H1 (cell line): ENCODE measurements at regions not wholly inside any gene's neighbourhood (a gene's known extent, or its start where the extent isn't known, plus 50 kb on each side); places are given as distances from the start of the nearest gene placed in this dataset.

Source experiments
- CTCF ChIA-PET: fragments of 300-600 bp; sonication (Branson Sonifier 250); formaldehyde crosslinking; loops from one replicate; lab custom pipeline; 2021; ENCODE audit not compliant: partially characterized antibody; lab: Charles Lee
- POLR2A ChIA-PET: fragments of 300-600 bp; sonication (Branson Sonifier 250); formaldehyde crosslinking; loops from one replicate; lab custom pipeline; 2021; ENCODE audit warnings: inconsistent platforms; ENCODE audit not compliant: partially characterized antibody; lab: Charles Lee
- DNase-seq, 2 experiments: peaks; one replicate each; pipeline versions ENCODE4 v3.0.0 to v3.0.0-alpha.2; 2010 to 2022; ENCODE audit warnings: low spot score in 2 of 2, low read depth in 1 of 2, mixed read lengths in 1 of 2
- FAIRE-seq: peaks from 2 replicates; lab custom pipeline; 2011; peaks lifted over from hg19 to GRCh38; lab: Jason Lieb, UNC
- H2AFZ ChIP-seq: 2 replicates; pipeline ENCODE4 v1.8.1; 2012; ENCODE audit warnings: low read length, inconsistent platforms
- H2AK5ac ChIP-seq: 2 replicates; pipeline ENCODE4 v1.6.1; 2013; ENCODE audit warnings: low read depth, low read length
- H2BK120ac ChIP-seq: replicated peaks from 2 replicates; pipeline ENCODE3; 2013; ENCODE audit warnings: low read depth, low read length, inconsistent platforms
- H2BK12ac ChIP-seq: 2 replicates; pipeline ENCODE4 v1.6.1; 2013; ENCODE audit warnings: low read depth, low read length
- H2BK15ac ChIP-seq: 2 replicates; pipeline ENCODE4 v1.6.1; 2013; ENCODE audit warnings: low read length
- H2BK20ac ChIP-seq: 2 replicates; pipeline ENCODE4 v1.6.1; 2013; ENCODE audit warnings: low read length
- H2BK5ac ChIP-seq: 2 replicates; pipeline ENCODE4 v1.6.1; 2013; ENCODE audit warnings: low read depth, low read length
- H3K14ac ChIP-seq: 2 replicates; pipeline ENCODE4 v1.6.1; 2013; ENCODE audit warnings: inconsistent platforms; ENCODE audit not compliant: insufficient read length
- H3K18ac ChIP-seq: 2 replicates; pipeline ENCODE4 v1.6.1; 2013; ENCODE audit warnings: low read length; ENCODE audit errors: extremely low read depth
- H3K23ac ChIP-seq: 2 replicates; pipeline ENCODE4 v1.6.1; 2013; ENCODE audit warnings: inconsistent platforms; ENCODE audit not compliant: insufficient read length
- H3K23me2 ChIP-seq: 2 replicates; pipeline ENCODE4 v1.6.1; 2013; ENCODE audit warnings: low read depth, low read length
- H3K27ac ChIP-seq: 2 replicates; pipeline ENCODE4 v1.6.1; 2011; ENCODE audit warnings: low read depth, low read length, inconsistent platforms
- H3K27me3 ChIP-seq, 4 experiments: replicated peaks in 1 of 4; 1 replicate in 1 of 4; 2 replicates in 3 of 4; pipeline versions ENCODE4 v1.6.1 to v1.8.1; 2011 to 2013; ENCODE audit warnings: low read length in 3 of 4, mild to moderate bottlenecking in 3 of 4, inconsistent platforms in 2 of 4, mixed read lengths in 2 of 4, moderate library complexity in 1 of 4; ENCODE audit not compliant: control insufficient read depth in 3 of 4, insufficient read depth in 3 of 4; ENCODE audit errors: extremely low read depth in 1 of 4
- H3K36me3 ChIP-seq, 4 experiments: 2 replicates each; pipeline versions ENCODE4 v1.6.1 to v1.8.1; 2011 to 2013; ENCODE audit warnings: mild to moderate bottlenecking in 4 of 4, low read length in 3 of 4, moderate library complexity in 2 of 4, control low read depth in 1 of 4, inconsistent platforms in 1 of 4; ENCODE audit not compliant: insufficient read depth in 4 of 4, control insufficient read depth in 2 of 4
- H3K4ac ChIP-seq: replicated peaks from 2 replicates; pipeline ENCODE3; 2013; ENCODE audit warnings: low read length, low read depth, mixed read lengths, inconsistent platforms; ENCODE audit not compliant: insufficient read length
- H3K4me1 ChIP-seq, 4 experiments: replicated peaks in 1 of 4; 1 replicate in 1 of 4; 2 replicates in 3 of 4; pipeline versions ENCODE4 v1.6.1 to v1.8.1; 2011 to 2013; ENCODE audit warnings: low read length in 3 of 4, inconsistent platforms in 2 of 4, mixed read lengths in 1 of 4; ENCODE audit not compliant: insufficient read depth in 4 of 4, control insufficient read depth in 3 of 4
- H3K4me2 ChIP-seq, 2 experiments: 2 replicates each; pipeline versions ENCODE4 v1.6.1 to v1.8.1; 2011 to 2013; ENCODE audit warnings: low read depth in 2 of 2, low read length in 2 of 2, control low read depth in 1 of 2, inconsistent platforms in 1 of 2, mild to moderate bottlenecking in 1 of 2; ENCODE audit not compliant: insufficient read depth in 1 of 2
- H3K4me3 ChIP-seq, 4 experiments: fragments of 200-600, 300-600 bp in 1 of 4; sonication (generic), shearing (Covaris generic), sonication (Bioruptor Twin) in 1 of 4; 2 replicates each; pipeline versions ENCODE4 v1.5.1 to v1.8.1; 2011 to 2016; ENCODE audit warnings: low read length in 4 of 4, low read depth in 3 of 4, control low read depth in 2 of 4, inconsistent platforms in 2 of 4, mild to moderate bottlenecking in 2 of 4, mixed read lengths in 1 of 4, moderate library complexity in 1 of 4; ENCODE audit not compliant: insufficient read depth in 2 of 4; ENCODE audit errors: extremely low read depth in 1 of 4
- H3K56ac ChIP-seq: replicated peaks from 2 replicates; pipeline ENCODE3; 2013; ENCODE audit warnings: low read depth, mild to moderate bottlenecking, mixed read lengths, low read length, inconsistent platforms; ENCODE audit not compliant: insufficient read length
- H3K79me1 ChIP-seq: 2 replicates; pipeline ENCODE4 v1.6.1; 2013; ENCODE audit warnings: low read depth, low read length, control low read depth
- H3K79me2 ChIP-seq, 2 experiments: 2 replicates each; pipeline versions ENCODE4 v1.6.1 to v1.8.1; 2012 to 2013; ENCODE audit warnings: low read length in 2 of 2, mild to moderate bottlenecking in 2 of 2, inconsistent platforms in 1 of 2; ENCODE audit not compliant: insufficient read depth in 2 of 2, control insufficient read depth in 1 of 2
- H3K9ac ChIP-seq, 4 experiments: replicated peaks in 1 of 4; 1 replicate in 1 of 4; 2 replicates in 3 of 4; pipeline versions ENCODE4 v1.6.1 to v1.8.1; 2011 to 2013; ENCODE audit warnings: low read depth in 3 of 4, low read length in 3 of 4, control low read depth in 2 of 4, mild to moderate bottlenecking in 2 of 4, moderate library complexity in 2 of 4, inconsistent platforms in 1 of 4; ENCODE audit errors: extremely low read depth in 1 of 4
- H3K9me3 ChIP-seq, 2 experiments: 2 replicates each; pipeline versions ENCODE4 v1.6.1 to v1.8.1; 2012 to 2013; ENCODE audit warnings: mild to moderate bottlenecking in 2 of 2, moderate library complexity in 2 of 2, control low read depth in 1 of 2, inconsistent platforms in 1 of 2, low read depth in 1 of 2, low read length in 1 of 2, mixed read lengths in 1 of 2; ENCODE audit not compliant: insufficient read depth in 2 of 2
- H4K20me1 ChIP-seq, 2 experiments: replicated peaks in 1 of 2; 2 replicates each; pipeline versions ENCODE3 to v1.8.1; 2011 to 2013; ENCODE audit warnings: inconsistent platforms in 2 of 2, low read length in 2 of 2, mild to moderate bottlenecking in 1 of 2; ENCODE audit not compliant: insufficient read depth in 2 of 2, control insufficient read depth in 1 of 2
- H4K5ac ChIP-seq: 2 replicates; pipeline ENCODE4 v1.6.1; 2013; ENCODE audit warnings: low read length, low read depth, mixed read lengths, inconsistent platforms; ENCODE audit not compliant: insufficient read length
- H4K8ac ChIP-seq: 2 replicates; pipeline ENCODE4 v1.8.0; 2013; ENCODE audit warnings: mild to moderate bottlenecking, moderate library complexity, low read length, inconsistent platforms; ENCODE audit not compliant: insufficient read depth; ENCODE audit errors: extremely low read depth
- H4K91ac ChIP-seq: replicated peaks from 2 replicates; pipeline ENCODE3; 2013; ENCODE audit warnings: low read length, mixed read lengths, inconsistent platforms; ENCODE audit not compliant: insufficient read length
- ATF3 ChIP-seq: IDR thresholded peaks from 2 replicates; pipeline ENCODE4 v1.6.1; 2011; ENCODE audit warnings: low read depth, mild to moderate bottlenecking, low read length; ENCODE audit not compliant: insufficient read depth
- BACH1 ChIP-seq: IDR thresholded peaks from 2 replicates; pipeline ENCODE4 v1.6.1; 2012; ENCODE audit warnings: low read length, improper control_type of control experiment
- SIX5 ChIP-seq: IDR thresholded peaks from 2 replicates; pipeline ENCODE4 v1.6.1; 2011; ENCODE audit warnings: mild to moderate bottlenecking, low read depth, low read length
- WGBS, 2 experiments: shearing (Covaris generic) in 1 of 2; methylation state at CpG; one replicate each; pipeline versions ENCODE4 v1.1.6 to v1.1.7; 2013 to 2015; ENCODE audit warnings: low lambda C conversion rate in 2 of 2, mixed read lengths in 2 of 2, inconsistent platforms in 1 of 2, low coverage in 1 of 2, missing lambda C conversion rate in 1 of 2; ENCODE audit not compliant: insufficient replicate concordance in 2 of 2, insufficient coverage in 1 of 2, insufficient read length in 1 of 2; ENCODE audit errors: extremely low coverage in 1 of 2, missing lambda C conversion rate in 1 of 2; 5-methylcytosine and 5-hydroxymethylcytosine counted together

GRCh38 chr2:67124531-67124930, 272.6 kb upstream of the ETAA1 start:
- Histone ChIP-seq H2AFZ (no peak overlapping the region), H3K4me1 (no peaks in the 10 kb centered on the region), H2BK5ac (no peak overlapping the region), H2AK5ac (no peak overlapping the region), H3K27me3 (no peaks in the 10 kb centered on the region), H3K23ac (no peak overlapping the region), H3K79me1 (no peaks in the 10 kb centered on the region), H3K23me2 (peaks cover 1% of the 10 kb centered on the region; the same call in 1 of the 2 replicates), H3K27ac (no peak overlapping the region), H3K9ac (no peak overlapping the region), H2BK12ac (no peak overlapping the region), H3K36me3 (no peaks in the 10 kb centered on the region), H4K8ac (no peak overlapping the region), H3K4ac (no peak overlapping the region), H3K79me2 (no peaks in the 10 kb centered on the region), H2BK15ac (no peak overlapping the region), H4K91ac (no peak overlapping the region), H2BK120ac (no peak overlapping the region), H3K18ac (no peak overlapping the region), H2BK20ac (no peak overlapping the region), H3K14ac (no peak overlapping the region), H3K56ac (no peak overlapping the region), H3K4me2 (no peak overlapping the region), H3K4me3 (no peak overlapping the region), H4K20me1 (no peaks in the 10 kb centered on the region), H4K5ac (no peak overlapping the region), H3K9me3 (no peaks in the 10 kb centered on the region)
- FAIRE-seq (no peak), DNase-seq (no peak)
- TF ChIP-seq ATF3 (no peak), SIX5 (no peak), BACH1 (no peak)
- ChIA-PET POLR2A (no interaction called here), CTCF (interaction anchor here (1.1 kb wide), 1 partner anchor 713 kb away, joined by 3 read pairs; no protein-coding TSS in a partner anchor)
- 82% methylated on average over 1 of the region's 1 CpG; no CpG with 5 or more reads in 1 of the 2 experiments for WGBS, 2 experiments
